ENCODE measurements at regions not wholly inside any gene's neighbourhood (a gene's known extent, or its start where the extent isn't known, plus 50 kb on each side); places are given as distances from the start of the nearest gene placed in this dataset.

GRCh38 chr9:120138955-120139354 lies 441.0 kb downstream of the CDK5RAP2 start:
- CTCF ChIA-PET: no interaction called here
- intact Hi-C loops (cut with micrococcal nuclease): no loop called here
- no peak for DNase-seq
- Mint-ChIP-seq H3K27me3 (ENCODE audit: low read depth) (no peaks in the 10 kb centered on the region), H3K4me1 (ENCODE audit: low read depth) (no peaks in the 10 kb centered on the region), H3K4me3 (no peak overlapping the region), H3K36me3 (ENCODE audit: low read depth) (no peaks in the 10 kb centered on the region), H3K27ac (no peak overlapping the region), H3K9me3 (peaks cover 11% of the 10 kb centered on the region)

GRCh38 chr9:120137186-120137840 lies 442.7 kb downstream of the CDK5RAP2 start:
- Mint-ChIP-seq H3K27me3 (ENCODE audit: low read depth) (peaks cover 2% of the 10 kb centered on the region), H3K27ac (no peak overlapping the region), H3K9me3 (peaks cover 13% of the 10 kb centered on the region)

GRCh38 chr9:120136696-120137095 lies 443.3 kb downstream of the CDK5RAP2 start:
- Mint-ChIP-seq H3K27ac (no peak overlapping the region), H3K4me1 (ENCODE audit: low read depth) (no peaks in the 10 kb centered on the region), H3K9me3 (peaks cover 14% of the 10 kb centered on the region), H3K27me3 (ENCODE audit: low read depth) (peaks cover 2% of the 10 kb centered on the region), H3K4me3 (no peak overlapping the region), H3K36me3 (ENCODE audit: low read depth) (no peaks in the 10 kb centered on the region)
- CTCF ChIA-PET: no interaction called here
- no peak for DNase-seq
- intact Hi-C loops (cut with micrococcal nuclease): no loop called here

More at GRCh38 chr9:120137186-120137840, 442.7 kb downstream of the CDK5RAP2 start:
- Mint-ChIP-seq H3K4me1 (ENCODE audit: low read depth) (no peaks in the 10 kb centered on the region), H3K4me3 (no peak overlapping the region), H3K36me3 (ENCODE audit: low read depth) (no peaks in the 10 kb centered on the region)
- intact Hi-C loops (cut with micrococcal nuclease): no loop called here
- DNase-seq: no peak
- CTCF ChIA-PET: no interaction called here

GRCh38 chr9:120117081-120117480 lies 462.9 kb downstream of the CDK5RAP2 start:
- no peaks in the 10 kb centered on the region for H3K4me1 Mint-ChIP-seq (ENCODE audit: low read depth)
- no peaks in the 10 kb centered on the region for H3K9me3 Mint-ChIP-seq
- intact Hi-C loops (cut with micrococcal nuclease): no loop called here
- H3K36me3 Mint-ChIP-seq (ENCODE audit: low read depth): no peaks in the 10 kb centered on the region
- CTCF ChIA-PET: no interaction called here
- no peak overlapping the region for H3K4me3 Mint-ChIP-seq
- H3K27ac Mint-ChIP-seq: no peak overlapping the region
- H3K27me3 Mint-ChIP-seq (ENCODE audit: low read depth): no peaks in the 10 kb centered on the region
- no peak for DNase-seq

GRCh38 chr9:120110520-120110919 lies 469.4 kb downstream of the CDK5RAP2 start:
- Mint-ChIP-seq H3K4me3 (no peak overlapping the region), H3K4me1 (ENCODE audit: low read depth) (no peaks in the 10 kb centered on the region), H3K36me3 (ENCODE audit: low read depth) (no peaks in the 10 kb centered on the region), H3K27ac (no peak overlapping the region), H3K27me3 (ENCODE audit: low read depth) (no peaks in the 10 kb centered on the region), H3K9me3 (no peaks in the 10 kb centered on the region)
- CTCF ChIA-PET: no interaction called here
- intact Hi-C loops (cut with micrococcal nuclease): no loop called here
- DNase-seq: no peak

- H3K27me3 Mint-ChIP-seq (ENCODE audit: low read depth): no peaks in the 10 kb centered on the region
- no peak overlapping the region for H3K4me3 Mint-ChIP-seq
- no peaks in the 10 kb centered on the region for H3K36me3 Mint-ChIP-seq (ENCODE audit: low read depth)
- intact Hi-C loops (cut with micrococcal nuclease): no loop called here
- H3K27ac Mint-ChIP-seq: no peak overlapping the region
- DNase-seq: no peak
- no peaks in the 10 kb centered on the region for H3K9me3 Mint-ChIP-seq
- H3K4me1 Mint-ChIP-seq (ENCODE audit: low read depth): no peaks in the 10 kb centered on the region
- CTCF ChIA-PET: no interaction called here
Observed at GRCh38 chr9:120109242-120109641, 470.7 kb downstream of the CDK5RAP2 start.

- Mint-ChIP-seq H3K27ac (no peak overlapping the region), H3K27me3 (ENCODE audit: low read depth) (no peaks in the 10 kb centered on the region)
- CTCF ChIA-PET: no interaction called here
Observed at GRCh38 chr9:120107138-120107537, 472.8 kb downstream of the CDK5RAP2 start.

GRCh38 chr9:120104771-120105170 lies 475.2 kb downstream of the CDK5RAP2 start:
- intact Hi-C loops (cut with micrococcal nuclease): no loop called here
- no peaks in the 10 kb centered on the region for H3K36me3 Mint-ChIP-seq (ENCODE audit: low read depth)
- no peaks in the 10 kb centered on the region for H3K4me1 Mint-ChIP-seq (ENCODE audit: low read depth)
- no peak overlapping the region for H3K27ac Mint-ChIP-seq
- DNase-seq: no peak
- CTCF ChIA-PET: interaction anchor here (0.9 kb wide), 1 partner anchor 36 kb away, joined by 3 read pairs; no protein-coding TSS in a partner anchor
- H3K9me3 Mint-ChIP-seq: no peaks in the 10 kb centered on the region
- H3K27me3 Mint-ChIP-seq (ENCODE audit: low read depth): no peaks in the 10 kb centered on the region
- H3K4me3 Mint-ChIP-seq: no peak overlapping the region

More at GRCh38 chr9:120107138-120107537, 472.8 kb downstream of the CDK5RAP2 start:
- H3K9me3 Mint-ChIP-seq: no peaks in the 10 kb centered on the region
- no peaks in the 10 kb centered on the region for H3K36me3 Mint-ChIP-seq (ENCODE audit: low read depth)
- no peak overlapping the region for H3K4me3 Mint-ChIP-seq
- no peak for DNase-seq
- H3K4me1 Mint-ChIP-seq (ENCODE audit: low read depth): no peaks in the 10 kb centered on the region
- intact Hi-C loops (cut with micrococcal nuclease): no loop called here

GRCh38 chr9:120100595-120100994 lies 479.4 kb downstream of the CDK5RAP2 start:
- H3K27me3 Mint-ChIP-seq (ENCODE audit: low read depth): no peaks in the 10 kb centered on the region
- no peak overlapping the region for H3K27ac Mint-ChIP-seq
- H3K36me3 Mint-ChIP-seq (ENCODE audit: low read depth): no peaks in the 10 kb centered on the region
- no peak overlapping the region for H3K4me3 Mint-ChIP-seq
- CTCF ChIA-PET: interaction anchor here (0.5 kb wide), 1 partner anchor 92 kb away, joined by 3 read pairs; no protein-coding TSS in a partner anchor
- H3K9me3 Mint-ChIP-seq: no peaks in the 10 kb centered on the region
- no peak for DNase-seq
- no peaks in the 10 kb centered on the region for H3K4me1 Mint-ChIP-seq (ENCODE audit: low read depth)
- intact Hi-C loops (cut with micrococcal nuclease): no loop called here

- Mint-ChIP-seq H3K9me3 (no peaks in the 10 kb centered on the region), H3K36me3 (ENCODE audit: low read depth) (no peaks in the 10 kb centered on the region), H3K4me3 (no peak overlapping the region), H3K27me3 (ENCODE audit: low read depth) (no peaks in the 10 kb centered on the region), H3K4me1 (ENCODE audit: low read depth) (no peaks in the 10 kb centered on the region), H3K27ac (no peak overlapping the region)
- DNase-seq: no peak
- intact Hi-C loops (cut with micrococcal nuclease): no loop called here
- CTCF ChIA-PET: no interaction called here
Observed at GRCh38 chr9:120099065-120099464, 480.9 kb downstream of the CDK5RAP2 start.

- Mint-ChIP-seq H3K9me3 (no peaks in the 10 kb centered on the region), H3K4me3 (no peak overlapping the region), H3K4me1 (ENCODE audit: low read depth) (no peaks in the 10 kb centered on the region), H3K36me3 (ENCODE audit: low read depth) (no peaks in the 10 kb centered on the region), H3K27ac (no peak overlapping the region), H3K27me3 (ENCODE audit: low read depth) (no peaks in the 10 kb centered on the region)
- CTCF ChIA-PET: no interaction called here
- intact Hi-C loops (cut with micrococcal nuclease): no loop called here
- DNase-seq: no peak
Observed at GRCh38 chr9:120098584-120098983, 481.4 kb downstream of the CDK5RAP2 start.

GRCh38 chr9:120091206-120091605 lies 488.8 kb downstream of the CDK5RAP2 start:
- H3K27me3 Mint-ChIP-seq (ENCODE audit: low read depth): peaks cover 4% of the 10 kb centered on the region
- no peak for DNase-seq
- H3K36me3 Mint-ChIP-seq (ENCODE audit: low read depth): no peaks in the 10 kb centered on the region
- no peaks in the 10 kb centered on the region for H3K4me1 Mint-ChIP-seq (ENCODE audit: low read depth)
- H3K9me3 Mint-ChIP-seq: peaks cover 10% of the 10 kb centered on the region
- H3K27ac Mint-ChIP-seq: no peak overlapping the region
- intact Hi-C loops (cut with micrococcal nuclease): no loop called here
- CTCF ChIA-PET: no interaction called here
- H3K4me3 Mint-ChIP-seq: no peak overlapping the region

- CTCF ChIA-PET: interaction anchor here (0.6 kb wide), 1 partner anchor 332 kb away, joined by 3 read pairs; no protein-coding TSS in a partner anchor
Observed at GRCh38 chr9:120080849-120081248, 499.1 kb downstream of the CDK5RAP2 start.

More at GRCh38 chr9:120080849-120081248, 499.1 kb downstream of the CDK5RAP2 start:
- peaks cover 19% of the 10 kb centered on the region for H3K9me3 Mint-ChIP-seq
- H3K36me3 Mint-ChIP-seq (ENCODE audit: low read depth): no peaks in the 10 kb centered on the region
- no peak overlapping the region for H3K4me3 Mint-ChIP-seq
- H3K27me3 Mint-ChIP-seq (ENCODE audit: low read depth): peaks cover 2% of the 10 kb centered on the region
- H3K27ac Mint-ChIP-seq: no peak overlapping the region
- intact Hi-C loops (cut with micrococcal nuclease): no loop called here
- no peaks in the 10 kb centered on the region for H3K4me1 Mint-ChIP-seq (ENCODE audit: low read depth)
- no peak for DNase-seq
